HEK293T (cell line): ENCODE measurements at regions not wholly inside any gene's neighbourhood (a gene's known extent, or its start where the extent isn't known, plus 50 kb on each side); places are given as distances from the start of the nearest gene placed in this dataset.

ENCODE experiments used
- ARNT ChIP-seq: fragments of 450-650 bp; IDR thresholded peaks from 2 replicates; pipeline ENCODE4 v1.6.1; 2017; ENCODE audit warnings: mild to moderate bottlenecking
- FOXK2 ChIP-seq: fragments of 450-650 bp; IDR thresholded peaks from 2 replicates; pipeline ENCODE4 v1.6.1; 2016; ENCODE audit warnings: mild to moderate bottlenecking
- SP1 ChIP-seq: fragments of 450-650 bp; IDR thresholded peaks from 2 replicates; pipeline ENCODE4 v1.6.1; 2017

GRCh38 chr21:16058896-16059295 is 329.1 kb downstream of the USP25 start:
- TF ChIP-seq SP1, result no peak
- no peak for TF ChIP-seq FOXK2
- no peak for TF ChIP-seq ARNT
